B cell (primary cell): ENCODE measurements at regions not wholly inside any gene's neighbourhood (a gene's known extent, or its start where the extent isn't known, plus 50 kb on each side); places are given as distances from the start of the nearest gene placed in this dataset.

Experiments
- ATAC-seq: fragments of 200-7000 bp; cut with Tn5 transposase; one replicate; pipeline ENCODE4 v1.10.0; 2021; ENCODE audit warnings: low read depth, mild to moderate bottlenecking, moderate number of reproducible peaks, moderate library complexity
- CTCF ChIA-PET: fragments of 350-600 bp; sonication (Branson Sonifier 250); formaldehyde crosslinking; loops from one replicate; lab custom pipeline; 2021; ENCODE audit warnings: antibody characterized with exemption, inconsistent platforms; lab: Charles Lee
- POLR2A ChIA-PET: fragments of 350-600 bp; sonication (Branson Sonifier 250); formaldehyde crosslinking; loops from one replicate; lab custom pipeline; 2021; ENCODE audit warnings: antibody characterized with exemption; lab: Charles Lee
- DNase-seq: peaks from one replicate; pipeline ENCODE4 v3.0.0; 2013
- H2AFZ ChIP-seq: 2 replicates; pipeline ENCODE4 v1.6.1; 2012; ENCODE audit warnings: mild to moderate bottlenecking, low read depth, low read length; ENCODE audit not compliant: insufficient read depth, poor library complexity, severe bottlenecking
- H3K27ac ChIP-seq, 2 donors: 1 replicate in 1 of 2; 2 replicates in 1 of 2; pipeline ENCODE4 v1.5.1; 2012 to 2013; ENCODE audit warnings: low read length in 2 of 2, mild to moderate bottlenecking in 2 of 2, moderate library complexity in 1 of 2
- H3K27me3 ChIP-seq, 4 experiments: fragments of 200-600 bp in 1 of 4; sonication (generic) in 1 of 4; replicated peaks in 1 of 4; 1 replicate in 2 of 4; 2 replicates in 2 of 4; pipeline versions ENCODE4 v1.6.1 to v1.7.0; 2013 to 2016; ENCODE audit warnings: low read length in 3 of 4, mild to moderate bottlenecking in 2 of 4, mixed read lengths in 1 of 4, moderate library complexity in 1 of 4; ENCODE audit not compliant: insufficient read depth in 4 of 4, control insufficient read depth in 3 of 4; ENCODE audit errors: control extremely low read depth in 1 of 4
- H3K36me3 ChIP-seq, 2 experiments: replicated peaks in 1 of 2; 1 replicate in 1 of 2; 2 replicates in 1 of 2; pipeline versions ENCODE4 v1.6.1 to v1.7.1; 2013; ENCODE audit warnings: low read length in 1 of 2; ENCODE audit not compliant: insufficient read depth in 2 of 2, control insufficient read depth in 1 of 2; ENCODE audit errors: control extremely low read depth in 1 of 2, extremely low read depth in 1 of 2
- H3K4me1 ChIP-seq, 2 donors: fragments of 200-600 bp in 1 of 2; sonication (generic) in 1 of 2; 1 replicate in 1 of 2; 2 replicates in 1 of 2; pipeline versions ENCODE4 v1.5.1 to v1.6.1; 2013 to 2017; ENCODE audit warnings: low read length in 2 of 2; ENCODE audit not compliant: control insufficient read depth in 2 of 2, insufficient read depth in 2 of 2
- H3K4me2 ChIP-seq: replicated peaks from 2 replicates; pipeline ENCODE3; 2012; ENCODE audit warnings: mild to moderate bottlenecking, low read depth, low read length; ENCODE audit not compliant: poor library complexity, severe bottlenecking
- H3K4me3 ChIP-seq, 5 experiments: fragments of 200-600 bp in 1 of 5; sonication (generic) in 1 of 5; 1 replicate in 3 of 5; 2 replicates in 2 of 5; pipeline versions ENCODE4 v1.5.1 to v1.7.0; 2011 to 2016; ENCODE audit warnings: low read length in 4 of 5, mild to moderate bottlenecking in 4 of 5, low read depth in 2 of 5, control low read depth in 1 of 5, moderate library complexity in 1 of 5; ENCODE audit not compliant: insufficient read depth in 1 of 5; ENCODE audit errors: control extremely low read depth in 1 of 5, extremely low read depth in 1 of 5
- H3K79me2 ChIP-seq: fragments of 200-600 bp; sonication (generic); one replicate; pipeline ENCODE4 v1.6.0; 2016; ENCODE audit warnings: low read length; ENCODE audit not compliant: control insufficient read depth, insufficient read depth
- H3K9ac ChIP-seq: fragments of 200-600 bp; sonication (generic); 2 replicates; pipeline ENCODE4 v1.6.1; 2017; ENCODE audit warnings: mild to moderate bottlenecking, low read length, moderate library complexity
- H3K9me3 ChIP-seq, 3 donors: one replicate each; pipeline versions ENCODE4 v1.6.1 to v1.7.1; 2013; ENCODE audit warnings: low read length in 2 of 3; ENCODE audit not compliant: control insufficient read depth in 2 of 3, insufficient read depth in 1 of 3; ENCODE audit errors: control extremely low read depth in 1 of 3
- H4K20me1 ChIP-seq: 2 replicates; pipeline ENCODE4 v1.6.0; 2012; ENCODE audit warnings: mild to moderate bottlenecking, low read length; ENCODE audit not compliant: insufficient read depth, control insufficient read depth, poor library complexity, severe bottlenecking
- H3K27ac Mint-ChIP-seq: one replicate; pipeline ENCODE4 v1.8.0; 2021; ENCODE audit warnings: mixed read lengths
- H3K27me3 Mint-ChIP-seq: one replicate; pipeline ENCODE4 v1.8.0; 2021; ENCODE audit warnings: mixed read lengths
- H3K4me1 Mint-ChIP-seq: one replicate; pipeline ENCODE4 v1.8.0; 2021; ENCODE audit warnings: mixed read lengths
- H3K4me3 Mint-ChIP-seq: one replicate; pipeline ENCODE4 v1.8.0; 2021; ENCODE audit warnings: mixed read lengths
- H3K9me3 Mint-ChIP-seq: one replicate; pipeline ENCODE4 v1.8.0; 2022; ENCODE audit warnings: mixed read lengths; ENCODE audit not compliant: insufficient read depth
- CTCF ChIP-seq: fragments of 200-600 bp; IDR thresholded peaks from one replicate; pipeline ENCODE4 v1.8.0; 2022; ENCODE audit warnings: antibody characterized with exemption, mild to moderate bottlenecking
- EZH2 ChIP-seq: IDR thresholded peaks from 2 replicates; pipeline ENCODE4 v1.6.1; 2012; ENCODE audit warnings: borderline replicate concordance, low read depth, mild to moderate bottlenecking, moderate library complexity, low read length; ENCODE audit not compliant: insufficient read depth, poor library complexity, severe bottlenecking
- WGBS: methylation state at CpG from one replicate; pipeline ENCODE4 v1.1.5; 2013; ENCODE audit warnings: missing lambda C conversion rate; ENCODE audit not compliant: insufficient coverage; 5-methylcytosine and 5-hydroxymethylcytosine counted together
- intact Hi-C: fragments of 100-400 bp; cut with micrococcal nuclease; formaldehyde crosslinking; loops from one replicate; pipeline ENCODE4 v1.10.0; 2022

GRCh38 chr9:1285526-1285925 is 235.4 kb downstream of the DMRT2 start:
- H3K4me3 ChIP-seq = no peak overlapping the region
- H3K27ac ChIP-seq = no peak overlapping the region
- 91% methylated on average over 3 of the region's 3 CpGs for WGBS
- H3K79me2 ChIP-seq = no peaks in the 10 kb centered on the region
- H3K27me3 ChIP-seq = no peaks in the 10 kb centered on the region
- no peak overlapping the region for H3K27ac Mint-ChIP-seq
- TF ChIP-seq EZH2 (no peak), CTCF (no peak)
- DNase-seq (no peak), ATAC-seq (no peak)
- intact Hi-C loops = no loop called here
- POLR2A ChIA-PET = no interaction called here
- H3K4me2 ChIP-seq = no peak overlapping the region
- H3K4me1 ChIP-seq = no peaks in the 10 kb centered on the region
- H3K4me3 Mint-ChIP-seq = no peak overlapping the region
- H3K4me1 Mint-ChIP-seq = no peaks in the 10 kb centered on the region
- no peak overlapping the region for H2AFZ ChIP-seq
- peaks cover 4% of the 10 kb centered on the region for H3K9me3 Mint-ChIP-seq
- no peaks in the 10 kb centered on the region for H3K36me3 ChIP-seq
- CTCF ChIA-PET = no interaction called here
- H3K27me3 Mint-ChIP-seq = peaks cover 3% of the 10 kb centered on the region
- H4K20me1 ChIP-seq = no peaks in the 10 kb centered on the region
- no peak overlapping the region for H3K9ac ChIP-seq
- peaks cover 0 to 11% (median 0%) of the 10 kb centered on the region in 3 donors for H3K9me3 ChIP-seq

- H3K4me1 Mint-ChIP-seq = no peaks in the 10 kb centered on the region
- Histone ChIP-seq H3K4me2 (no peak overlapping the region), H3K27ac (no peak overlapping the region), H4K20me1 (no peaks in the 10 kb centered on the region), H3K9ac (no peak overlapping the region), H3K79me2 (no peaks in the 10 kb centered on the region), H3K4me1 (no peaks in the 10 kb centered on the region), H3K9me3 (no peaks in the 10 kb centered on the region), H3K4me3 (no peak overlapping the region), H2AFZ (no peak overlapping the region), H3K27me3 (no peaks in the 10 kb centered on the region), H3K36me3 (no peaks in the 10 kb centered on the region)
- no peak for ATAC-seq
- H3K27me3 Mint-ChIP-seq = peaks cover 3% of the 10 kb centered on the region
- POLR2A ChIA-PET = no interaction called here
- intact Hi-C loops = no loop called here
- H3K9me3 Mint-ChIP-seq = no peaks in the 10 kb centered on the region
- TF ChIP-seq CTCF (no peak), EZH2 (no peak)
- no peak overlapping the region for H3K27ac Mint-ChIP-seq
- DNase-seq = no peak
- no peak overlapping the region for H3K4me3 Mint-ChIP-seq
- CTCF ChIA-PET = no interaction called here
- no CpG with 5 or more reads among the region's 2 CpGs for WGBS
Observed at GRCh38 chr9:1292384-1292783, 242.2 kb downstream of the DMRT2 start.
